IgD-negative memory B cell (primary cell): ENCODE measurements at regions not wholly inside any gene's neighbourhood (a gene's known extent, or its start where the extent isn't known, plus 50 kb on each side); places are given as distances from the start of the nearest gene placed in this dataset.

ENCODE experiments used
- H3K27ac Mint-ChIP-seq, 3 donors: one replicate each; pipeline ENCODE4 v1.8.0; 2020 to 2022; ENCODE audit warnings: mild to moderate bottlenecking in 3 of 3, mixed read lengths in 3 of 3, moderate library complexity in 1 of 3
- H3K27me3 Mint-ChIP-seq: one replicate; pipeline ENCODE4 v1.8.0; 2021; ENCODE audit warnings: mixed read lengths
- H3K36me3 Mint-ChIP-seq: one replicate; pipeline ENCODE4 v1.8.0; 2020; ENCODE audit warnings: mild to moderate bottlenecking, mixed read lengths
- H3K4me1 Mint-ChIP-seq, 3 donors: one replicate each; pipeline ENCODE4 v1.8.0; 2020 to 2022; ENCODE audit warnings: mixed read lengths in 3 of 3, mild to moderate bottlenecking in 1 of 3
- H3K4me3 Mint-ChIP-seq, 4 donors: one replicate each; pipeline ENCODE4 v1.8.0; 2020 to 2022; ENCODE audit warnings: mild to moderate bottlenecking in 4 of 4, mixed read lengths in 4 of 4, moderate library complexity in 3 of 4
- H3K9me3 Mint-ChIP-seq, 3 donors: one replicate each; pipeline ENCODE4 v1.8.0; 2020 to 2021; ENCODE audit warnings: mixed read lengths in 3 of 3, mild to moderate bottlenecking in 1 of 3

- H3K9me3 Mint-ChIP-seq = peaks cover 4 to 14% (median 8%) of the 10 kb centered on the region in 3 donors
- H3K36me3 Mint-ChIP-seq = no peaks in the 10 kb centered on the region
- H3K4me1 Mint-ChIP-seq = no peaks in the 10 kb centered on the region
Measured at GRCh38 chr14:82079553-82079952, 545.9 kb upstream of the SEL1L start.

GRCh38 chr14:82080370-82080769, 546.7 kb upstream of the SEL1L start:
- Mint-ChIP-seq H3K27me3 (no peaks in the 10 kb centered on the region), H3K36me3 (no peaks in the 10 kb centered on the region), H3K27ac (no peak overlapping the region), H3K9me3 (peaks cover 4 to 13% (median 8%) of the 10 kb centered on the region in 3 donors), H3K4me1 (no peaks in the 10 kb centered on the region), H3K4me3 (no peak overlapping the region)

More at GRCh38 chr14:82079553-82079952, 545.9 kb upstream of the SEL1L start:
- no peak overlapping the region for H3K27ac Mint-ChIP-seq
- no peaks in the 10 kb centered on the region for H3K27me3 Mint-ChIP-seq
- no peak overlapping the region for H3K4me3 Mint-ChIP-seq

GRCh38 chr14:82084813-82085212, 551.2 kb upstream of the SEL1L start:
- H3K27me3 Mint-ChIP-seq = no peaks in the 10 kb centered on the region
- H3K4me3 Mint-ChIP-seq = no peak overlapping the region
- peaks cover 4 to 11% (median 8%) of the 10 kb centered on the region in 3 donors for H3K9me3 Mint-ChIP-seq
- no peak overlapping the region for H3K27ac Mint-ChIP-seq
- no peaks in the 10 kb centered on the region for H3K4me1 Mint-ChIP-seq
- H3K36me3 Mint-ChIP-seq = no peaks in the 10 kb centered on the region

DNA sequence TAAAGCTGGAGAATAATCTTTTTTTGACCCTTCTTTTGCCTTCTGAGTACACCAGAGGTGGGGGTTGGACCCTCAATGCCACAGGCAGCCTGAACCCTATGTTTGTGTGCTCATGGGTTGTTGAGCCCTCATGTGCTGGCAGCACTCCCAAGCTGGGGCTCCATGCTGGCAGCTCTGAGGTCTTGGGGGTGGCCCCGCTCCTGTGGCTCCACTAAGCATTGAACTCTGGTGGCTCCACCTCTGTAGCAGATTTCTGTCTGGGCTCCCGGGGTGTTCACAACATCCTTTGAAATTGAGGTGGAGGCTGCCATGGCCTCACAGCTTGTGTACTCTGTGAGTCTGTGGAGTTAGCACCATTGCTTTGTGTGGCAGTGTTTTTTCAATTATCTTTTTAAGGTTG, 557.4 kb upstream of the SEL1L start:
- H3K4me1 Mint-ChIP-seq = no peaks in the 10 kb centered on the region
- H3K27ac Mint-ChIP-seq = no peak overlapping the region
- H3K9me3 Mint-ChIP-seq = peaks cover 0 to 7% (median 4%) of the 10 kb centered on the region in 3 donors
- no peak overlapping the region for H3K4me3 Mint-ChIP-seq
- H3K36me3 Mint-ChIP-seq = no peaks in the 10 kb centered on the region
- H3K27me3 Mint-ChIP-seq = no peaks in the 10 kb centered on the region

- Mint-ChIP-seq H3K36me3 (no peaks in the 10 kb centered on the region), H3K4me3 (no peak overlapping the region), H3K27me3 (no peaks in the 10 kb centered on the region), H3K9me3 (peaks cover 0 to 4% (median 4%) of the 10 kb centered on the region in 3 donors), H3K4me1 (no peaks in the 10 kb centered on the region), H3K27ac (no peak overlapping the region)
Measured at GRCh38 chr14:82094829-82095345, 561.2 kb upstream of the SEL1L start.

GRCh38 chr14:82104013-82104412, 570.4 kb upstream of the SEL1L start:
- H3K27ac Mint-ChIP-seq = no peak overlapping the region
- H3K36me3 Mint-ChIP-seq = no peaks in the 10 kb centered on the region
- H3K9me3 Mint-ChIP-seq = peaks cover 4 to 13% (median 7%) of the 10 kb centered on the region in 3 donors
- H3K4me3 Mint-ChIP-seq = no peak overlapping the region
- H3K4me1 Mint-ChIP-seq = no peaks in the 10 kb centered on the region
- no peaks in the 10 kb centered on the region for H3K27me3 Mint-ChIP-seq

GRCh38 chr14:82112210-82112839, 578.7 kb upstream of the SEL1L start:
- Mint-ChIP-seq H3K9me3 (peaks cover 0 to 8% (median 0%) of the 10 kb centered on the region in 3 donors), H3K36me3 (peaks cover 2% of the 10 kb centered on the region), H3K4me1 (no peaks in the 10 kb centered on the region), H3K27me3 (no peaks in the 10 kb centered on the region), H3K4me3 (no peak overlapping the region), H3K27ac (no peak overlapping the region)

DNA sequence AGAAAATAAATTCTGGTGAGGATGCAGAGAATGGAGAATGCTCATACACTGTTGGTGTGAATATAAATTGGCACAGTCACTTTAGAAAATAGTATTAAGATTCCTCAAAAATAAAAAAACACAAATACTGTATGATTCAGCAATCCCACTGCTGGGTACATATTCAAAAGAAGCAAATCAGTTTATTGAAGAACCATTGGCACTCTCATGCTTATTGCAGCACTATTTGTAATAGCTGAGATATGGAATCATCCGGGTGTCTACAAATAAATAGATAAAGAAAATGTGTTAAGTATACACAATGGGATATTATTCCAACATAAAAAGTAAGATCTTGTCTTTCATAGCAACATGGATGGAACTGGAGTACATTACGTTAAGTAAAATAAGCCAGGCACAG, 579.4 kb upstream of the SEL1L start:
- H3K9me3 Mint-ChIP-seq = peaks cover 0 to 12% (median 4%) of the 10 kb centered on the region in 3 donors
- H3K27ac Mint-ChIP-seq = no peak overlapping the region

GRCh38 chr14:82113710-82114109, 580.1 kb upstream of the SEL1L start:
- no peaks in the 10 kb centered on the region for H3K4me1 Mint-ChIP-seq
- H3K27me3 Mint-ChIP-seq = no peaks in the 10 kb centered on the region
- peaks cover 2% of the 10 kb centered on the region for H3K36me3 Mint-ChIP-seq
- peaks cover under 1 to 14% (median 4%) of the 10 kb centered on the region in 3 donors for H3K9me3 Mint-ChIP-seq
- no peak overlapping the region for H3K27ac Mint-ChIP-seq
- no peak overlapping the region for H3K4me3 Mint-ChIP-seq

More for the DNA sequence above, 579.4 kb upstream of the SEL1L start:
- H3K4me1 Mint-ChIP-seq = no peaks in the 10 kb centered on the region
- no peaks in the 10 kb centered on the region for H3K27me3 Mint-ChIP-seq
- H3K4me3 Mint-ChIP-seq = no peak overlapping the region
- H3K36me3 Mint-ChIP-seq = peaks cover 2% of the 10 kb centered on the region

DNA sequence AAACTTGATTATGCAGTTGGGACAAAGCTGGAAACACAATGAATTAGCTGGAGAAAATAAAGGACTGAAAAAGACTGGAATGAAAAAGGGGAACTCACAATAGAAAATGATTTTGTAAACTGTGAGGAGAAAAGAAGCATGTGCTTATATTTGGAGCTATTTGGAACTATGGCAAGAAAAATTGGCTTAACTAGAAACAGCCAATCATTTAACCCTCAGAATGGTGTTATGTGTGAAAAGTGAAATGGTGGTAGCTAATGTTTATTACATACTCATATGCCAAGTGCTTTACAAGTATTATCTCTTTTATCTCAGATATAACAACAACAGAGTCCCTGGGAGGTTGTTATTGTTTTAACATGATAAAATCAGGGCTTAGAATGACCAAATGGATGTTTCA, 583.1 kb upstream of the SEL1L start:
- H3K27ac Mint-ChIP-seq = no peak overlapping the region

GRCh38 chr14:82122655-82123054, 589.0 kb upstream of the SEL1L start:
- H3K27me3 Mint-ChIP-seq = no peaks in the 10 kb centered on the region
- H3K36me3 Mint-ChIP-seq = no peaks in the 10 kb centered on the region
- H3K27ac Mint-ChIP-seq = no peak overlapping the region
- no peaks in the 10 kb centered on the region for H3K4me1 Mint-ChIP-seq
- peaks cover 3 to 20% (median 3%) of the 10 kb centered on the region in 3 donors for H3K9me3 Mint-ChIP-seq
- no peak overlapping the region for H3K4me3 Mint-ChIP-seq

More for the DNA sequence above, 583.1 kb upstream of the SEL1L start:
- no peak overlapping the region for H3K4me3 Mint-ChIP-seq
- no peaks in the 10 kb centered on the region for H3K27me3 Mint-ChIP-seq
- peaks cover 2% of the 10 kb centered on the region for H3K36me3 Mint-ChIP-seq
- H3K4me1 Mint-ChIP-seq = no peaks in the 10 kb centered on the region
- H3K9me3 Mint-ChIP-seq = peaks cover 3 to 26% (median 4%) of the 10 kb centered on the region in 3 donors

GRCh38 chr14:82124511-82124910, 590.9 kb upstream of the SEL1L start:
- H3K4me1 Mint-ChIP-seq = no peaks in the 10 kb centered on the region
- H3K27me3 Mint-ChIP-seq = no peaks in the 10 kb centered on the region
- H3K9me3 Mint-ChIP-seq = peaks cover 0 to 13% (median 1%) of the 10 kb centered on the region in 3 donors
- H3K27ac Mint-ChIP-seq = no peak overlapping the region
- H3K4me3 Mint-ChIP-seq = no peak overlapping the region
- H3K36me3 Mint-ChIP-seq = no peaks in the 10 kb centered on the region

GRCh38 chr14:82126006-82126405, 592.4 kb upstream of the SEL1L start:
- no peaks in the 10 kb centered on the region for H3K27me3 Mint-ChIP-seq

DNA sequence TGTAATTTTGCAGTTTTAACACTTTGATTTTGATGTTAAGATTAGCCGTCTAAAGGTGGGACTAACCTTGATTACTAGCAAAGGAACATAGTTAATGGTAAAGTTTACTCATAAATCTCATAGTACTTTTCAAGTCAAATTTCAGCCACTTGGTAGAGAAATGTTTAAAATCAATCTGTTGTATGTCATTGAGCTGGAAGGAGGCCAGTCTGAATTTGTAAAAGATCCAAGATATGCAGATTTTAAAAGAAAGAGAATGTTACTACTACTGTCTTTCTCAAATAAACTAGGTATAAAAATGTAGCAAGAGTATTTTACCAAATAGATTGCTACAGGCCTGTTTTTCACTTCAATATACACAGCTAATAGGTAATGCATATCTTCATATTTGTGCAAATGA, 600.8 kb upstream of the SEL1L start:
- Mint-ChIP-seq H3K27ac (no peak overlapping the region), H3K27me3 (no peaks in the 10 kb centered on the region), H3K9me3 (peaks cover 2 to 15% (median 5%) of the 10 kb centered on the region in 3 donors), H3K36me3 (no peaks in the 10 kb centered on the region), H3K4me3 (no peak overlapping the region), H3K4me1 (no peaks in the 10 kb centered on the region)

More at GRCh38 chr14:82126006-82126405, 592.4 kb upstream of the SEL1L start:
- Mint-ChIP-seq H3K27ac (no peak overlapping the region), H3K4me3 (no peak overlapping the region), H3K9me3 (peaks cover 2 to 7% (median 3%) of the 10 kb centered on the region in 3 donors), H3K4me1 (no peaks in the 10 kb centered on the region), H3K36me3 (no peaks in the 10 kb centered on the region)

GRCh38 chr14:82138431-82138830, 604.8 kb upstream of the SEL1L start:
- Mint-ChIP-seq H3K9me3 (peaks cover 5 to 28% (median 6%) of the 10 kb centered on the region in 3 donors), H3K4me3 (no peak overlapping the region), H3K4me1 (no peaks in the 10 kb centered on the region), H3K36me3 (no peaks in the 10 kb centered on the region), H3K27ac (no peak overlapping the region), H3K27me3 (no peaks in the 10 kb centered on the region)

GRCh38 chr14:82146846-82147245, 613.2 kb upstream of the SEL1L start:
- Mint-ChIP-seq H3K4me1 (no peaks in the 10 kb centered on the region), H3K4me3 (no peak overlapping the region), H3K9me3 (peaks cover 4 to 7% (median 6%) of the 10 kb centered on the region in 3 donors), H3K27ac (no peak overlapping the region), H3K36me3 (no peaks in the 10 kb centered on the region), H3K27me3 (no peaks in the 10 kb centered on the region)
